HepG2 (cell line): ENCODE measurements at regions not wholly inside any gene's neighbourhood (a gene's known extent, or its start where the extent isn't known, plus 50 kb on each side); places are given as distances from the start of the nearest gene placed in this dataset.
A peak's percentile ranks its signal among the peaks of the same experiment; 100 is the strongest.

ENCODE experiments used
- ATAC-seq: fragments of 200-7000 bp; cut with Tn5 transposase; 3 replicates; pipeline ENCODE4 v1.9.1; 2020; ENCODE audit warnings: mild to moderate bottlenecking, moderate library complexity
- BruUV-seq: library from RNA; stranded (reverse); fragments of 400-500 nt; replicated peaks from 2 replicates; lab custom pipeline; 2021; lab: Mats Ljungman, UMichigan
- CTCF ChIA-PET: fragments of 300-600 bp; formaldehyde crosslinking; extraction: SDS; loops from one replicate; lab custom pipeline; 2021; ENCODE audit warnings: low total read pairs, inconsistent platforms, low intra/inter-chr PET ratio; lab: Yijun Ruan, JAX
- POLR2A ChIA-PET: fragments of 350-600 bp; sonication (Branson Sonifier 250); formaldehyde crosslinking; loops from one replicate; lab custom pipeline; 2020; ENCODE audit warnings: antibody characterized with exemption, inconsistent platforms; lab: Yijun Ruan, JAX
- DNase-seq: peaks from one replicate; pipeline ENCODE4 v3.0.0-alpha.2; 2015; ENCODE audit warnings: low spot score
- FAIRE-seq: peaks from 3 replicates; lab custom pipeline; 2011; peaks lifted over from hg19 to GRCh38; lab: Jason Lieb, UNC
- H2AFZ ChIP-seq: one replicate; pipeline ENCODE4 v1.6.1; 2011; ENCODE audit warnings: low read length, inconsistent platforms
- H3K27ac ChIP-seq: fragments of 300-600 bp; 3 replicates; pipeline ENCODE4 v1.8.0; 2011; ENCODE audit warnings: mixed run types, mild to moderate bottlenecking, mixed read lengths, low read length, inconsistent platforms; ENCODE audit not compliant: insufficient read depth; ENCODE audit errors: extremely low read length
- H3K27me3 ChIP-seq, 2 experiments: fragments of 200-600 bp in 1 of 2; 2 replicates in 1 of 2; 3 replicates in 1 of 2; pipeline versions ENCODE4 v1.6.0 to v1.8.0; 2011; ENCODE audit warnings: low read length in 2 of 2, mild to moderate bottlenecking in 2 of 2, moderate library complexity in 2 of 2, inconsistent platforms in 1 of 2; ENCODE audit not compliant: insufficient read depth in 2 of 2, control insufficient read depth in 1 of 2
- H3K36me3 ChIP-seq, 2 experiments: fragments of 200-600 bp in 1 of 2; replicated peaks in 1 of 2; 2 replicates in 1 of 2; 3 replicates in 1 of 2; pipeline versions ENCODE4 v1.5.1 to v1.8.0; 2011; ENCODE audit warnings: low read length in 2 of 2, inconsistent platforms in 1 of 2; ENCODE audit not compliant: insufficient read depth in 2 of 2, control insufficient read depth in 1 of 2
- H3K4me1 ChIP-seq: 2 replicates; pipeline ENCODE4 v1.5.1; 2012; ENCODE audit warnings: low read length, inconsistent platforms; ENCODE audit not compliant: insufficient read depth
- H3K4me2 ChIP-seq: 2 replicates; pipeline ENCODE4 v1.6.0; 2011; ENCODE audit warnings: low read depth, low read length, inconsistent platforms
- H3K4me3 ChIP-seq, 3 experiments: fragments of 200-600 bp in 1 of 3; sonication (generic), shearing (Covaris generic) in 1 of 3; replicated peaks in 1 of 3; 2 replicates each; pipeline ENCODE4 v1.5.1; 2011 to 2016; ENCODE audit warnings: low read length in 3 of 3, inconsistent platforms in 2 of 3, low read depth in 2 of 3, mild to moderate bottlenecking in 2 of 3, control low read depth in 1 of 3, mixed read lengths in 1 of 3; ENCODE audit not compliant: insufficient read depth in 1 of 3
- H3K79me2 ChIP-seq: one replicate; pipeline ENCODE4 v1.6.1; 2011; ENCODE audit warnings: low read length, inconsistent platforms; ENCODE audit not compliant: insufficient read depth
- H3K9ac ChIP-seq: 2 replicates; pipeline ENCODE4 v1.6.0; 2011; ENCODE audit warnings: mild to moderate bottlenecking, low read depth, low read length, inconsistent platforms; ENCODE audit not compliant: insufficient read depth
- H3K9me3 ChIP-seq: 2 replicates; pipeline ENCODE4 v1.5.1; 2012; ENCODE audit warnings: mild to moderate bottlenecking, low read length
- H4K20me1 ChIP-seq: 2 replicates; pipeline ENCODE4 v1.6.0; 2011; ENCODE audit warnings: inconsistent platforms, mild to moderate bottlenecking, low read length, moderate library complexity; ENCODE audit not compliant: insufficient read depth
- CBX2 ChIP-seq, 2 experiments: fragments of 200-600 bp in 1 of 2; sonication (generic); formaldehyde crosslinking in 1 of 2; IDR thresholded peaks; 2 replicates each; pipeline versions ENCODE4 v1.7.0 to v1.8.1; 2018 to 2022; ENCODE audit warnings: low read depth in 2 of 2, low read length in 1 of 2, mild to moderate bottlenecking in 1 of 2, missing genetic modification reagents in 1 of 2
- CREM ChIP-seq, 2 experiments: sonication (generic) in 1 of 2; formaldehyde crosslinking in 1 of 2; IDR thresholded peaks; 2 replicates each; pipeline versions ENCODE4 v1.4.0 to v1.6.1; 2016 to 2020; ENCODE audit warnings: antibody characterized with exemption in 1 of 2, mild to moderate bottlenecking in 1 of 2, missing genetic modification reagents in 1 of 2
- DMAP1 ChIP-seq: IDR thresholded peaks from 2 replicates; pipeline ENCODE4 v1.6.1; 2016
- ELF1 ChIP-seq: sonication (generic); formaldehyde crosslinking; IDR thresholded peaks from 2 replicates; pipeline ENCODE4 v1.4.0; 2020; ENCODE audit warnings: missing genetic modification reagents
- KDM2A ChIP-seq: sonication (generic); formaldehyde crosslinking; IDR thresholded peaks from 2 replicates; pipeline ENCODE4 v1.4.0; 2020; ENCODE audit warnings: low read depth, missing genetic modification reagents, borderline replicate concordance
- NBN ChIP-seq: fragments of 450-650 bp; conservative IDR thresholded peaks from 2 replicates; pipeline ENCODE4 v1.6.1; 2017
- NFIB ChIP-seq: sonication (generic); formaldehyde crosslinking; IDR thresholded peaks from 2 replicates; pipeline ENCODE4 v1.9.0; 2021; ENCODE audit warnings: missing genetic modification reagents, mild to moderate bottlenecking, borderline replicate concordance
- PRDM15 ChIP-seq: sonication (generic); formaldehyde crosslinking; IDR thresholded peaks from 2 replicates; pipeline ENCODE4 v1.4.0; 2020; ENCODE audit warnings: missing genetic modification reagents
- RELA ChIP-seq: sonication (generic); formaldehyde crosslinking; IDR thresholded peaks from 2 replicates; pipeline ENCODE4 v1.4.0; 2020; ENCODE audit warnings: missing genetic modification reagents
- SIN3B ChIP-seq: fragments of 150-350 bp; IDR thresholded peaks from 2 replicates; pipeline ENCODE4 v1.6.1; 2014; ENCODE audit warnings: low read length
- SMYD3 ChIP-seq: sonication (generic); formaldehyde crosslinking; IDR thresholded peaks from 2 replicates; pipeline ENCODE4 v1.8.1; 2023; ENCODE audit warnings: mild to moderate bottlenecking, missing genetic modification reagents
- ZMYM4 ChIP-seq: sonication (generic); formaldehyde crosslinking; IDR thresholded peaks from 2 replicates; pipeline ENCODE4 v1.8.1; 2023; ENCODE audit warnings: mild to moderate bottlenecking, missing genetic modification reagents
- ZNF224 ChIP-seq: sonication (generic); formaldehyde crosslinking; IDR thresholded peaks from 2 replicates; pipeline ENCODE4 v1.5.0; 2020; ENCODE audit warnings: mild to moderate bottlenecking, missing genetic modification reagents
- ZNF343 ChIP-seq: sonication (generic); formaldehyde crosslinking; IDR thresholded peaks from 2 replicates; pipeline ENCODE4 v1.4.0; 2020; ENCODE audit warnings: mild to moderate bottlenecking, missing genetic modification reagents
- ZNF562 ChIP-seq: sonication (generic); formaldehyde crosslinking; IDR thresholded peaks from 2 replicates; pipeline ENCODE4 v1.8.0; 2022; ENCODE audit warnings: missing genetic modification reagents, borderline replicate concordance
- ZNF589 ChIP-seq: sonication (generic); formaldehyde crosslinking; conservative IDR thresholded peaks from 2 replicates; pipeline ENCODE4 v1.8.0; 2022; ENCODE audit warnings: mild to moderate bottlenecking, moderate library complexity, missing genetic modification reagents
- ZNF713 ChIP-seq: sonication (generic); formaldehyde crosslinking; IDR thresholded peaks from 2 replicates; pipeline ENCODE4 v1.4.0; 2020; ENCODE audit warnings: mild to moderate bottlenecking, missing genetic modification reagents
- ZNF777 ChIP-seq: sonication (generic); formaldehyde crosslinking; IDR thresholded peaks from 2 replicates; pipeline ENCODE4 v1.4.0; 2020; ENCODE audit warnings: missing genetic modification reagents
- WGBS: methylation state at CpG from one replicate; pipeline ENCODE4 v1.1.6; 2017; ENCODE audit warnings: low lambda C conversion rate; 5-methylcytosine and 5-hydroxymethylcytosine counted together
- in situ Hi-C: cut with HindIII; loops from 2 replicates; pipeline ENCODE4 v1.10.0; 2017; ENCODE audit warnings: low pct_unique_long_range_greater_than_20kb; ENCODE audit not compliant: extremely low pct_ligation_motif_present
- intact Hi-C: fragments of 100-400 bp; cut with micrococcal nuclease; formaldehyde crosslinking; loops from one replicate; pipeline ENCODE4 v1.10.0; 2022; ENCODE audit not compliant: unreplicated experiment
- TF ChIP-seq, protein P1 (sequence below): sonication (generic); formaldehyde crosslinking; IDR thresholded peaks from 2 replicates; pipeline ENCODE4 v1.5.0; 2020; ENCODE audit warnings: mild to moderate bottlenecking, missing genetic modification reagents, borderline replicate concordance

- no peaks in the 10 kb centered on the region for H4K20me1 ChIP-seq
- ChIA-PET POLR2A (no interaction called here), CTCF (no interaction called here)
- ATAC-seq, result peak; percentile 94
- no peaks in the 10 kb centered on the region for H3K27me3 ChIP-seq
- H3K4me1 ChIP-seq, result peaks cover 16% of the 10 kb centered on the region
- H2AFZ ChIP-seq, result no peak overlapping the region
- 2% methylated on average over 5 of the region's 5 CpGs for WGBS
- no TSS peak for BruUV-seq
- DNase-seq, result peak; percentile 64
- no peaks in the 10 kb centered on the region for H3K79me2 ChIP-seq
- in situ Hi-C loops, result no loop called here
- H3K27ac ChIP-seq, result no peak overlapping the region
- H3K4me2 ChIP-seq, result no peak overlapping the region
- FAIRE-seq, result no peak
- H3K9ac ChIP-seq, result no peak overlapping the region
- intact Hi-C loops, result loop anchor here (10.0 kb wide), 1 partner anchor 636 kb away; no protein-coding TSS in a partner anchor
- H3K9me3 ChIP-seq, result no peaks in the 10 kb centered on the region
- no peak overlapping the region for H3K4me3 ChIP-seq
- H3K36me3 ChIP-seq, result no peaks in the 10 kb centered on the region
- TF ChIP-seq ZNF589 (CRISPR knock-in tag) (no peak), KDM2A (CRISPR knock-in tag) (no peak), SMYD3 (CRISPR knock-in tag) (no peak), RELA (no peak), DMAP1 (CRISPR knock-in tag) (no peak), ZNF713 (CRISPR knock-in tag) (no peak), ZMYM4 (CRISPR knock-in tag) (no peak), NFIB (CRISPR knock-in tag) (no peak), ZNF562 (no peak), ZNF777 (no peak), PRDM15 (CRISPR knock-in tag) (no peak), ZNF224 (CRISPR knock-in tag) (no peak), CREM (IDR thresholded peaks at IDR 0.05) (no peak), CREM (CRISPR knock-in tag; IDR thresholded peaks at IDR 0.05) (no peak), NBN (no peak), ELF1 (CRISPR knock-in tag) (no peak), CBX2 (IDR thresholded peaks at IDR 0.05; ENCODE audit: low read depth, low read length) (no peak), CBX2 (CRISPR knock-in tag; IDR thresholded peaks at IDR 0.05; ENCODE audit: low read depth) (no peak), SIN3B (no peak), ZNF343 (CRISPR knock-in tag) (no peak)
- TF ChIP-seq, protein P1, sequence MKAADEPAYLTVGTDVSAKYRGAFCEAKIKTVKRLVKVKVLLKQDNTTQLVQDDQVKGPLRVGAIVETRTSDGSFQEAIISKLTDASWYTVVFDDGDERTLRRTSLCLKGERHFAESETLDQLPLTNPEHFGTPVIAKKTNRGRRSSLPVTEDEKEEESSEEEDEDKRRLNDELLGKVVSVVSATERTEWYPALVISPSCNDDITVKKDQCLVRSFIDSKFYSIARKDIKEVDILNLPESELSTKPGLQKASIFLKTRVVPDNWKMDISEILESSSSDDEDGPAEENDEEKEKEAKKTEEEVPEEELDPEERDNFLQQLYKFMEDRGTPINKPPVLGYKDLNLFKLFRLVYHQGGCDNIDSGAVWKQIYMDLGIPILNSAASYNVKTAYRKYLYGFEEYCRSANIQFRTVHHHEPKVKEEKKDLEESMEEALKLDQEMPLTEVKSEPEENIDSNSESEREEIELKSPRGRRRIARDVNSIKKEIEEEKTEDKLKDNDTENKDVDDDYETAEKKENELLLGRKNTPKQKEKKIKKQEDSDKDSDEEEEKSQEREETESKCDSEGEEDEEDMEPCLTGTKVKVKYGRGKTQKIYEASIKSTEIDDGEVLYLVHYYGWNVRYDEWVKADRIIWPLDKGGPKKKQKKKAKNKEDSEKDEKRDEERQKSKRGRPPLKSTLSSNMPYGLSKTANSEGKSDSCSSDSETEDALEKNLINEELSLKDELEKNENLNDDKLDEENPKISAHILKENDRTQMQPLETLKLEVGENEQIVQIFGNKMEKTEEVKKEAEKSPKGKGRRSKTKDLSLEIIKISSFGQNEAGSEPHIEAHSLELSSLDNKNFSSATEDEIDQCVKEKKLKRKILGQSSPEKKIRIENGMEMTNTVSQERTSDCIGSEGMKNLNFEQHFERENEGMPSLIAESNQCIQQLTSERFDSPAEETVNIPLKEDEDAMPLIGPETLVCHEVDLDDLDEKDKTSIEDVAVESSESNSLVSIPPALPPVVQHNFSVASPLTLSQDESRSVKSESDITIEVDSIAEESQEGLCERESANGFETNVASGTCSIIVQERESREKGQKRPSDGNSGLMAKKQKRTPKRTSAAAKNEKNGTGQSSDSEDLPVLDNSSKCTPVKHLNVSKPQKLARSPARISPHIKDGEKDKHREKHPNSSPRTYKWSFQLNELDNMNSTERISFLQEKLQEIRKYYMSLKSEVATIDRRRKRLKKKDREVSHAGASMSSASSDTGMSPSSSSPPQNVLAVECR (CRISPR knock-in tag), result no peak
Measured at GRCh38 chr16:64478252-64478906, 643.5 kb downstream of the CDH11 start.
